ENCODE measurements at regions not wholly inside any gene's neighbourhood (a gene's known extent, or its start where the extent isn't known, plus 50 kb on each side); places are given as distances from the start of the nearest gene placed in this dataset.
"Not testable (repeated sequence)": the region's sequence is repeated elsewhere in the genome, so short reads cannot be mapped to it uniquely, and the experiment has no call there.

DNA sequence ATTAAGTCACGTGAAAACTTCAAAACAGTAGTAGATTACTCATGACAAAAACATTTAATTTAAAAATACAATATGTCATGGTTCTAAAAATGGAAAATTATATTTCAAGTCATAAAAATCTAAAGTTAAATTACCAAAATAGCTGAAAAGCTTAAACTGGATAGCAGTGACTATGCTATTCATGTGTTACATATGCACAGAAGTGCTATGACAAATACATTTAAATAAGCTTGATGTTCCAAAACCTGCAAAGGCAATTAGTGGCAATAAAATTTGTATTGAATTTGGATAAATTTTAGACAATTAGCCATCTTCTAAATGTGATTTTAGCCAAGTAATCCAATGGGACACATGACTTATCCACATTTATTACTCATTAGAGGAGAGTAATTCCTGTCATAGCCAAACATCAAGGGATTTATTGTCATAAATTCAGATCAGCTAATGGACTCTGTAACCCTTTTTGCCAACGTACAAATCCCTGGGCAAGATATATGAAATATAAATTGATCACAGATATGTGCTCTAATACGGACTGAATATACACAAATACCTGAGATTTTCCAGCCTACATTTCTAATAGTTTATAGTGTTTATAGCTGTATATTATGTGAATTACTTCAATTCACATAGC, 419.4 kb downstream of the ISL1 start:
- DNase-seq (ENCODE audit: low spot score), result no peak

DNA sequence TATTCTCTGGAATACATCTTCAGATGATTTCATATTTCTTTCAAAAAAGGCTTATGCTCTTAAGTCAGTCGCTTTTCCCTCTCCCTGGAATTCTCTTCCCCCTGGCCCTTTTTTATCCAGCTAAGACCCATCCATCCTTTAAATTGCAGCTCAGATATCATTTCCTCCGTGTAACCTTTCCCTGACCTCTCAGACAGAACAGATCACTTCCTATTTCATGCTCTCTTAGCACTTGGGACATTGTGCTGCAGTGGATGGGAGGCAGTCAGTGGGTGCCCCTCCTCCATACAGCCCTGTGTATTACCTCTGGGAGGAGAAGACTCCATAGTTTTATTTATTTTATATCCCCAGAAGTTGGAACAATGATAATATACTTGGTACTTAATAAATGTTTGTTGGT, 423.4 kb downstream of the ISL1 start:
- DNase-seq (ENCODE audit: low spot score), result peak; percentile 51

DNA sequence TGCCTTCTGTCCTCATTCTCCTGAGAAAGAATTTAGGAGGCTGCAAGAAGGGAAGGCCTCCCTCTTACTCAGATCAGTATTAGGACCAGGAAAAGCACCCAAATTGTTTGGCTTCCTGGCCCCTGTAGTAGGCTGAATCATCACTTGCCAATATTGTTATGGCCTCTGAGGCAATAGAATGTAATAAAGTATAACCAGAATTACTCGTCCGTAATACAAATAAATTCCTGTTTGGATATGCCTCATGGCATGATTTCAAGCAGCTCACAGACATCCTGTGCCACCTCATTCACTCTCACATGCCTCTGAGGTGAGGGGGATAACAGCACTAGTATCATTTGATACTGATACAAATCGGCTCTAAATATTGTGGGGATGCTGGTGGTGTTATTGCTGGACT, 427.3 kb downstream of the ISL1 start:
- DNase-seq (ENCODE audit: low spot score), result no peak

DNA sequence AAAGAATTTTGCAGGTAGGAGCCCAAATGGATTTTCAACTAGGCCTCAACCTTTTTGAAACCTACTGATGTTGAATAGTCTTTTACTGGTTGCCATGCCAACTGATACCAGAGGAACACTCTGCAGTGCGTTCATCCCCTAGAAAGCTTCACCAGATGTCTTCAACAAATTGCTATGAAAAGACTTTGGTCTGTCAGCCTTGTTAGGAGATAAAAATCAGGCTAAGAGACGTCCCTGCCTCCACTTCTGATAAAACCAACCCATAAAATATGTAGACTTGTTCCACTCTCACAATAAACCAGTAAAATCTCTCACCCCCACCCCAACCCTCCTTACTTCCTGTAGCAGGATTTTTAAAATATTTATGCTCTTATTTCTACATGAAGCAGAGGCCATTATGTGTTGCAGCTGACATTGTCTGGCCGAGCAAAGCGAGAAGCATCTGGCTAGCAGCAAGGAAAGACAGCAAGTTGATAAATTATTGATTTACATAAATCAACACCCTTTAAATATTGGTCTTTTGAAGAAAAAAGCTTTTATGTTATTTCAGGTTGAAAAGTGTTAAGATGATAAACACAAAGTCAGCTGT, 428.7 kb downstream of the ISL1 start:
- peak; percentile 93 for DNase-seq (ENCODE audit: low spot score)

DNA sequence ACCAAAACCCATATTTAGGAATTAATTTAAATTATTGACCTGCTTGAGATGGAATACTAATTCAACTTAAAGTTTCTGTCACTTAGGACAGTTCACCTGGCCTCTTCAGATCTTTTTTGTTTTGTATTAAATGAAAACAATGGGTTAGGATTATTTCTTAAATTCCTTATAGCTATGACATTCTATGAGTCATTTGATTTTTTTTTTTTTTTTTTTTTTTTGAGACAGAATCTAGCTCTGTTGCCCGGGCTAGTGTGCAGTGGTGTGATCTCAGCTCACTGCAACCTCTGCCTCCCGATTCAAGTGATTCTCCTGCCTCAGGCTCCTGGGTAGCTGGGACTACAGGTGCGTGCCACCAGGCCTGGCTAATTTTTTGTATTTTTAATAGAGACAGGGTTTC, 431.6 kb downstream of the ISL1 start:
- not testable (repeated sequence) for DNase-seq (ENCODE audit: low spot score)

DNA sequence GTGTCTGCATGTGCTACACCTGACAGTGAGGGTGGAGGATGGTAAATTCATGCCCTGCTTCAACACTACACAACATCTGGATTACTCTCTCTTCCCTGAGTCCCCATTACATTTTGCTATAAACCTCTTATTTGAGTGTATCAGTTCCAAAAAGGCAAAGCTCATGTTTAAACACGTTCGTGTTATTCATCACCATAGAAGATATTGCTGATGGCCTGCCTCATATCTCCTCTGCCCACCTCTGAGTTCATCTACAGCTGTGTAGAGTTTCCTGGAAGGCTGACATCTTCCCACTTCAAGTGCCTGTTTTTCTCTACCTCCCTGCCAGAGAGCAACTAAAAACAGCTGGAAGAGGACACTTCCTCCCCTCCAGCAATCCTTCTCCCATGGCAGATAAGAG, 433.2 kb downstream of the ISL1 start:
- no peak for DNase-seq (ENCODE audit: low spot score)

DNA sequence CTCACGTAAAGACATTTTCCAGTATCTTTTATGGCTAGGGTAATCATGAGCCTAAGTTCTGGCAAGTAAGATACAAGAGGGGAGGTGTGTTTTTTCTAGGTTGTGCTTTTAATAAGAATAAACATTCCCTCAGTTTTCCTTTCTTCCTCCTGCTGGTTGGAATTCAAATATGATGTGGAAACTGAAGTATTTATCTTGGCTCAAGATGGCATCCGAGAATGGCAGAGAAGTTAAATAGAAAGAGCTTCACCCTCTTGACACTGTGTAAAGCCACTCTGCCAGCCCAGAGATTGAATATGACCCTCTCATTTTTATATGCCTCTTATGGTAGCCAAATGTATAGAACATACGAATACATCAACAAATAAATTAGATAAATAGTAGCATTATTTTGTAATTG, 438.4 kb downstream of the ISL1 start:
- no peak for DNase-seq (ENCODE audit: low spot score)

DNA sequence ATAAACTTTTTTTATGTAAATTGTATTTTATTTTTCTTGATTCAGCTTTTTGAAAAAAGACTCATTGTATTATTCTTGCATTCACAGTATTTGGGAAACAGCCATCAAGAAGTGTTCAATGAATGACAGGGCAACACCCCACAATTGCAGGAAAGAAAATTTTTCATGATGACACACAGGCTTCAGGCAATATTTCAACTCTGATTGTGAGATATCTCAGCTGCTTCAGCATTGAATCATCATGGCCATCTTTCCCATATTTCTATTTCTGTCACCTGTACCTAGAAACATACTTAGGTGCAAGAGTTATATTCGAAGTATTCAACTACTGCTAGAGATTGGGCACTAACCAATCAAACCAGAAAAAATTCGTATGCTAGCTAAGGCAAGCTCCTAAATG, 446.0 kb downstream of the ISL1 start:
- no peak for DNase-seq (ENCODE audit: low spot score)

DNA sequence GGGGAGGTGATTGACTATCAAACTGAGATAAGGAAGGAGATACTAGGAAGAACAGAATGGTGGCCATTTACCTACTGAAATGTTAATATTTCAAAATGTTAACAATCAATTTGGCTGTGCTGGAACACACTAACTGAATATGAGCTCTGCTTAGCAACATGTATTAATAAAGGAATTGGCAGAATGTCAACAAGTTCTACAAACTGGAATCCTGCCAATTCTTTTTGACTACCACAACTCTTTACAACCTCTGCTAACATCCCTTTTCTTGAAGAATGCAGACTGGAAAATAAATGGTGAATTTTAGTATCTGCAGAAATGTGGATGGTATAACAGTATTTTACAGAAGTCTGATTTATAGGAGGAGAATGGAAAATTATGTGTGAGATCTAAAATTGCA, 446.4 kb downstream of the ISL1 start:
- DNase-seq (ENCODE audit: low spot score), result no peak

DNA sequence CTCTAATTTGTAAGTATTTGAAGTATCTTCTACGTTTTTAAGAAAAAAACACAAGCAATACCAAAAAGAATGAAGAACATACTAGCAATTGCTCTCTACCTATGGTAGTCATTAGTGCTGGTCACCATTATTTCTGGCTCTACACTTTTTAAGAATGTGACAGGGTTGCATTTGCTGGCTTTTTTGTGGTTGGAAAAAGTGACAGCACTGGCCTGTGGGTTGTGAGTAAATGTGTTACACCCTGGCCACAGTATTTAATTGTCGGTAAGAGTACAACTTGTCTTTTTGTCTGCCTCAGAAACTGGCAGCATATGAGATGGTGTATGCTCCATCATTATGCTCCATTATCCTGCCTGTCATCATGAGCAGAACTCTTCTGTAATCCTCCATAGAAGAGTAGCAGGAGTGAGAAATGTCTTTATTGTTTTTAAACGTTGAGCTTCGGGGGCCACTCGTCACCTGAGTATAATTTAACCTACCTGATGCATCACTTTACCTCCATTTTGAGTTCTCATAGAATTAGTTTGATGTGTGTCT, 449.8 kb downstream of the ISL1 start:
- no peak for DNase-seq (ENCODE audit: low spot score)

DNA sequence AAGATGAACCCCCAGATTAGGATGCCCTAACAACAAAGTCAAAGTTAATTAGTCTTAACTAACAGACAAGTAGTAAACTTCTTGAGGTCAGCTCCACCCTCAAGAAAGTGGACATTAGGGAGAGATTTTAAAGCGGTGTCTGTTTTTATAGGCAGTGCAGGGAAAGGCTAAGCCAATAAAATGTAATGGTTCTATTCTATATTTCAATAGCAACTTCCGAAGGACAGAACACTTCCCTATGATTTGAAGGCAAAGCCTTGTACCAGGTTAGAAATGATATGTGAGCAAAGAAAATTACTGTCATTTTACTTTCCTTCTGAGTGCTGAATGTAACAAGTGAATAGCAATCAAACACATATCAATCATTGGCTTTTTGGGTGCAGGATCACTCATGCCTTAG, 455.2 kb downstream of the ISL1 start:
- DNase-seq (ENCODE audit: low spot score), result no peak

DNA sequence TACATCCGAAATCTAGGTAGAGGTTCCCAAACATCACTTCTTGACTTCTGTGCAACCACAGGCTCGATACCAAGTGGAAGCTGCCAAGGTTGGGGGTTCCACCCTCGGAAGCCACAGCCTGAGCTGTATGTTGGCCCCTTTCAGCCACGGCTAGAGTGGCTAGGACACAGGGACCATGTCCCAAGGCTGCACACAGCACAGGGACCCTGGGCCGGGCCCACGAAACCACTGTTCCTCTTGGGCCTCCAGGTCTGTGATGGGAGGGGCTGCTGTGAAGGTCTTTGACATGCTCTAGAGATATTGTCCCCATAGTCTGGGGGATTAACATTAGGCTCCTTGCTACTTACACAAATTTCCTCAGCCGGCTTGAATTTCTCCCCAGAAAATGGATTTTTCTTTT, 460.6 kb downstream of the ISL1 start:
- DNase-seq (ENCODE audit: low spot score), result no peak

DNA sequence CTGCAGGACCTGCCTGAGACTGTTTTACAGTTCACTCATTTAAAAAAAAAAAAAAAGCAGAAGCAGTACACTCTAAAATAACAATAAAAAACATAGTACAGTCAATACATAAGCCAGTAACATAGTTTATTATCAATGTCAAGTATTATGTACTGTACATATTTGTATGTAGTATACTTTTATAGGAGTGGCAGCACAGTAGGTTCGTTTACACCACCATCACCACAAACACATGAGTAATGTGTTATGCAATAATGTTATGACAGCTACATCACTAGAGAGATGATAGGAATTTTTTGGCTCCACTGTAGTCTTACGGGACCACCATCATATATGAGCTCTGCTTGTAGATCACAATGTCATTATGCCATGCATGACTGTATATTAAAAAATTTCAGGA, 462.8 kb downstream of the ISL1 start:
- DNase-seq (ENCODE audit: low spot score), result no peak

DNA sequence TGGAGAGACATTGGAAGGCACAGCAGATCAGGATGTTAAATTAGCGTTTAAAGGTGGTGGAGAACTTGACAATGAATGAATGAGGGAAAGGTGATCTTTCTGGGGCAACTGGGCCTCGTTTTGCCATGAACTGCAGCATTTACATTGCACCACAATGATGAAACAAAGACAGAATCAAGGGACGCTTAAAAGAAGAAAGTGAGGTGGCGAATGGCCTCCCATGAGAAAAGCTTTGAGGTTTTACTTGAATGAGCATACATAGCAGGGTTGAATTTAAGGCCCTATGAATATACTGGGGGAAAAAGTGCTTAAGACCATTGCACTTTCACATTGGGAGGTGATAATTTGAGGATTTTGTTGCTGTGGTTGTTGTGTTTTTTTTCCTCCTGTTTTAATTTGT, 476.4 kb downstream of the ISL1 start:
- no peak for DNase-seq (ENCODE audit: low spot score)

DNA sequence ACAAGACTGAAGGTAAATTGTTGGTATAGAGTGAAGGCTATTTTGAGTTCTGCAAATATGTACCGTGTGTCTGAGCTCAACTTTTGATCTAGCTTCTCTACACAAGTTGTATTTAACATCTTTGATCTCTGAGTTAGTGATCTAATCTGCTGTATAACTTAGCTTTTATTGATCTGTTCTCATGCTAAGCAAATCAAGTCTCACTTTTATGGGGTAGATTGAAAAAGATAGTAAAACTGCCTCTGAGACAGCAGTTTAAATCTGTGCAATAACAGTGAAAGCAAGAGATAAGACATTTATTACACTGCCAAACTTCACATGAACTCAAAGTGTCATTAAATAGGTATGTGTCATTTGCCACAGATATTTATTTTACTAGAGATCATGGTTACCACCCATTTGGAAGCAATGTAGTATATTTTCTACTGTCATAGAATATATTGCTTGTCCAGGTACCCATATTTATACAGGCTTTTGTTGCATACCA, 477.3 kb downstream of the ISL1 start:
- peak; percentile 37 for DNase-seq (ENCODE audit: low spot score)

DNA sequence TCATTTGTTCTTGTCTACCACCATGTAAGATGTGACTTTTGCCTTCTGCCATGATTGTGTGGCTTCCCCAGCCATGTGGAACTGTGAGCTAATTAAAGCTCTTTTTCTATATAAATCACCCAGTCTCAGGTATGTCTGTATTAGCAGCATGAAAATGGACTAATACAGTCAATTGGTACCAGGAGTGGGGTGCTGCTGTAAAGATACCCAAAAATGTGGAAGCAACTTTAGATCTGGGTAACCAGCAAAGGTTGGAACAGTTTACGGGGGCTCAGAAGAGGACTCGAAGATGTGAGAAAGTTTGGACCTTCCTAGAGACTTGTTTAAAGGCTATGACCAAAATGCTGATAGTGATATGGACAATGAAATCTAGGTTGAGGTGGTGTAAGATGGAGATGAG, 488.9 kb downstream of the ISL1 start:
- no peak for DNase-seq (ENCODE audit: low spot score)

DNA sequence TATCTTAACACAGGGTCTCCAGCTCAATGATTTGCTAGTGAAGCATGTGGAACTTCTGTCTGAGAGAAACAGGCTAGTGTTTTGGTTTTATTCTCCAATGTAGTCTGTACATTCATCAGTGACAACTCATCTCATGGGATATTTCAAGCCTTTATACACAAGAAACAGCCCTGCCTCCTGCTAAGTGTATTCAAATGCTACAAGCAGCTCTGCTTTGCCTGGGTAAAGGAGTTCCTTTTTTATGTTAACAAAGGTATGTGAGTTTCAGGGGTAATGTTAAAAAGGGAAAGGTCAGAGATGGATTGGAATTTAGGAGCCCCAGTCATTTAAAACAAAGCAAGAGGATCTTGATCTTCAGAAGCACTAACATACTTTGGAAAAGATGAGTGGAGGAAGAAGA, 498.7 kb downstream of the ISL1 start:
- no peak for DNase-seq (ENCODE audit: low spot score)

DNA sequence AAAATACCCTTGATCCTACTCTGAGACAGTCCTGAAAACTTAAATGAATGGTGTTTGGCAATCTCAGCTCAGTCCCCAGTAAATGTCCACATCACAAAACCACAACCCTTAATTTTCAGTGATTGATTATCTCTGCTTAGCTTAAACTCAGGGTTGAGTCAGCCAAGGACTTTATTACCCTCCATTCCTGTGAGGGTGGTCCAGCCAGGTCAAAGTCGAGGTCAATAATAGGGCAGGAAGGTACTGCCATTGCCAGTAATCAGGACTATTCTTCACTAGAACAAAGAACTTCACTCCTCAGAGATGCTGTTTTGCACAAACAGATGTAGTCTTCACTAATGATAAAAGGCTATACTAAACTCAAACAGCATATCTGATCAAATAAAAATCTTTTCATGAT, 499.4 kb downstream of the ISL1 start:
- no peak for DNase-seq (ENCODE audit: low spot score)

DNA sequence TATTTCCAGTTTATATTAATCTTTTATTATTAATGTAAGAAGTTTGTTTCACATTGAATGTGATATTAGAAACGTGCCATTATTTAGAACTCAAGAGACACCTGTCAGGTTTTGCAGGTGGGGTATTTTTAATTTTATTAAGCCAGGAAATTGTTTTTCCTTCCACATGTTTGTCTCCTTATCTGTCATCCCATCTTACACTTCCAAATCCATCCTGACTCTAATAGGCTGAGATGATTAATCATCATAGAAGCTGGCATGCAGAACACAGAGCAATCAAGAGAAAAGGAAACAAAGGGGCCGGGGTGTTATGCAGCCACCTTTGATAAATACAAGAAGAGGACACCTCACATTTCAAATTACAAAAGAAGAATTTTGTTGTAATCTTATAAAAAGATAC, 506.5 kb downstream of the ISL1 start:
- peak; percentile 86 for DNase-seq (ENCODE audit: low spot score)

DNA sequence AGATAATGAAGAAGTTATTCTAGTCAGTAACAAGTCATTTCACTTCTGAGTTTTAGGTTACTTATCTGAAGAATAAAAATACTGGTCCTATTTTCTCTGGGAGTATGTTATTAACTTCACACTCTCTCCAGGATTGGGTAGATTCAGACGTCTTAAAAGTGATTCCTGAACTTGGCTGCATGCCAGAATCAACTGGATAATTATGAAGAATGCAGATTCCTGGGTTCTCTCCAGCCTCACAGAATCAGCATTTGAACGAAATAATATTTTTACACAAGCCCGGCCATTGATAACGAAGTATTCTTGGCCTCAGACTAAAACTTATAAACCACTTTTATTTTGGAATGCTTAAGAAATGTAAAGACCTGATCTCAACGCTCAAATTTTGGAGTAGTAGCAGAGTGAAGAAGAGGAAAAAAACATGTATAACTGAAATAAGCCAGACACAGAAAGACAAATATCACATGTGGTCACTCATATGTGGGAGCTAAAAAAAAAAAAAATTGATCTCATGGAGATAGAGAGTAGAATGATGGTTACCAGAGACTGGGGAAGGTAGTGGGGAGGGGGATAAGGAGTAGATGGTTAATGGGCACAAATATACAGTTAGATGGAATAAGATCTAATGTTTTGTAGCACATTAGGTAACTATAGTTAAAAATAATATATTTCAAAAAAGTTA, 507.3 kb downstream of the ISL1 start:
- peak; percentile 86 for DNase-seq (ENCODE audit: low spot score)

DNA sequence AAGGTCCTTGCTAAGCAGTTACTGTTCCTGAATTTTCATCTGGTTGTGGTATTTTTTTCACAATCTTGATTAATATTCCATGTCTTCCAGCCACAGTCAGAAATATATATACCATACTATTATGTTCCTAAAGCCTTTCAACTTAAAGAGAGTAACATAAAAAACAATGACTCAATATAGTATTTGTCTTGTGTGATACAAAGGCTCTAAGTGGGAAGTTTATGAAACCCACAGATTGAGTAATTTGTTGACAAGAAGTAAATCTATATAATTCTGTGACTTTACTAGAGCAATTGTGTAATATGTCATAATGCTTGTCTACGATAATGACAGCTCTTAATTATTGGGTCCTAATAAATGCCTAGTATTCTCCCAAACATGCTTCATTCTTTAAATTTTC, 509.4 kb downstream of the ISL1 start:
- no peak for DNase-seq (ENCODE audit: low spot score)

DNA sequence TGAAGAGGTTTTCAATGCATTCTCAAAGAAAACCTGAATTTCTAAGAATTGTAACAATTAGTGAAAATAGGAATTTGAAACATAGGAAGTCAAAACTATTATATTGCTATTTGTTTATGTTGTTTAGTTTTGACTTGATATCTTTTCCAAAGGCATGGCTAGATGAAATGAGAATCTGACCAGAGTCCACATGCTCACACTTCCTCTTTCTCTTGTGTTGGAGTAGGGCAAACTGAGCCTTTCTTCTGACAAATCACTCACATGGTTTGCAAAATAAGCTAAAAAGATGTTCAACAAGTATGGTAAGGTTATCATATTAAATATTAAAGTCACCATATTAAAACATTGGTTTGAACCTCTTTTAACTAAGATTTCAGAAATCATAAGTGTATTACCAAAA, 512.6 kb downstream of the ISL1 start:
- DNase-seq (ENCODE audit: low spot score), result no peak

DNA sequence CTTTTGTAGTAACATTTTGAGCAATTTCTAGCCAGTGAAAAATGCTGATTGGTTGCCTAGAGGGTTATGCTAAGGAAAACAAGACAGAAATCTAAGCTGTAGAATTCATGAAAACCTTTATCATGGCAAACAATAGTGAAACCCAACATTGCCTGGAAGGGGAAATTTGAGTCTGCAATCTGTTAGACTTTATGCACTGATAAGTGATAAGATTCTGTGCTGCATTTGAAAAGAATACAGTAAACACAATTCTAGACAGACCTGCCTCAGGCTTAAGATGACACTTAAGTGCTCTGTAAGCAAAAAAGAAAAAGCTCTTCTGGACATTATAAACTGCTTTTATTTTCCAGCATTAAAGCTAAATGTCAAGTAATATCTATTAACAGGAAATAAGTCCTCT, 519.3 kb downstream of the ISL1 start:
- DNase-seq (ENCODE audit: low spot score), result no peak

Measured in SK-N-DZ (cell line).